ENCODE measurements at regions not wholly inside any gene's neighbourhood (a gene's known extent, or its start where the extent isn't known, plus 50 kb on each side); places are given as distances from the start of the nearest gene placed in this dataset.

DNA sequence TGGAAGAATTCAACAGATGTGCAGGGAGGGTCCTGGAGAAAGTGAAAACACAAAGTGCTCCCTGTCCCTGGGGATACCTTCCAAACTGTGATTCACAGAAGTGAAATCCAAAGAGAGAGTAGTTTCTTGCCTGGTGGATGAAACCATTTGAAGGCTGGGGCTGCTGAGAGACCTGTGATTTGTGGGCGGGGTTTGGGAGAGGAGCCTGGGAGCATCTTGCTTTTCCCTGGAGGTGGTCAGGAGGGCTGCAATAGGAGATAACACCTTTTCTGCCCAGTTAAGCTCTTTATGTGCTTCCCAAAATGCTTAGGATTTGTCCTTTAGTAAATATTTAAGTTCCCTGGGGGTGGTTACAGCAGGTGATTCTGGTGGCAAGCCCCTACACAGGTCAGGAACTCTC, 105.3 kb upstream of the TPK1 start (continued):
- TF ChIP-seq, protein P1, sequence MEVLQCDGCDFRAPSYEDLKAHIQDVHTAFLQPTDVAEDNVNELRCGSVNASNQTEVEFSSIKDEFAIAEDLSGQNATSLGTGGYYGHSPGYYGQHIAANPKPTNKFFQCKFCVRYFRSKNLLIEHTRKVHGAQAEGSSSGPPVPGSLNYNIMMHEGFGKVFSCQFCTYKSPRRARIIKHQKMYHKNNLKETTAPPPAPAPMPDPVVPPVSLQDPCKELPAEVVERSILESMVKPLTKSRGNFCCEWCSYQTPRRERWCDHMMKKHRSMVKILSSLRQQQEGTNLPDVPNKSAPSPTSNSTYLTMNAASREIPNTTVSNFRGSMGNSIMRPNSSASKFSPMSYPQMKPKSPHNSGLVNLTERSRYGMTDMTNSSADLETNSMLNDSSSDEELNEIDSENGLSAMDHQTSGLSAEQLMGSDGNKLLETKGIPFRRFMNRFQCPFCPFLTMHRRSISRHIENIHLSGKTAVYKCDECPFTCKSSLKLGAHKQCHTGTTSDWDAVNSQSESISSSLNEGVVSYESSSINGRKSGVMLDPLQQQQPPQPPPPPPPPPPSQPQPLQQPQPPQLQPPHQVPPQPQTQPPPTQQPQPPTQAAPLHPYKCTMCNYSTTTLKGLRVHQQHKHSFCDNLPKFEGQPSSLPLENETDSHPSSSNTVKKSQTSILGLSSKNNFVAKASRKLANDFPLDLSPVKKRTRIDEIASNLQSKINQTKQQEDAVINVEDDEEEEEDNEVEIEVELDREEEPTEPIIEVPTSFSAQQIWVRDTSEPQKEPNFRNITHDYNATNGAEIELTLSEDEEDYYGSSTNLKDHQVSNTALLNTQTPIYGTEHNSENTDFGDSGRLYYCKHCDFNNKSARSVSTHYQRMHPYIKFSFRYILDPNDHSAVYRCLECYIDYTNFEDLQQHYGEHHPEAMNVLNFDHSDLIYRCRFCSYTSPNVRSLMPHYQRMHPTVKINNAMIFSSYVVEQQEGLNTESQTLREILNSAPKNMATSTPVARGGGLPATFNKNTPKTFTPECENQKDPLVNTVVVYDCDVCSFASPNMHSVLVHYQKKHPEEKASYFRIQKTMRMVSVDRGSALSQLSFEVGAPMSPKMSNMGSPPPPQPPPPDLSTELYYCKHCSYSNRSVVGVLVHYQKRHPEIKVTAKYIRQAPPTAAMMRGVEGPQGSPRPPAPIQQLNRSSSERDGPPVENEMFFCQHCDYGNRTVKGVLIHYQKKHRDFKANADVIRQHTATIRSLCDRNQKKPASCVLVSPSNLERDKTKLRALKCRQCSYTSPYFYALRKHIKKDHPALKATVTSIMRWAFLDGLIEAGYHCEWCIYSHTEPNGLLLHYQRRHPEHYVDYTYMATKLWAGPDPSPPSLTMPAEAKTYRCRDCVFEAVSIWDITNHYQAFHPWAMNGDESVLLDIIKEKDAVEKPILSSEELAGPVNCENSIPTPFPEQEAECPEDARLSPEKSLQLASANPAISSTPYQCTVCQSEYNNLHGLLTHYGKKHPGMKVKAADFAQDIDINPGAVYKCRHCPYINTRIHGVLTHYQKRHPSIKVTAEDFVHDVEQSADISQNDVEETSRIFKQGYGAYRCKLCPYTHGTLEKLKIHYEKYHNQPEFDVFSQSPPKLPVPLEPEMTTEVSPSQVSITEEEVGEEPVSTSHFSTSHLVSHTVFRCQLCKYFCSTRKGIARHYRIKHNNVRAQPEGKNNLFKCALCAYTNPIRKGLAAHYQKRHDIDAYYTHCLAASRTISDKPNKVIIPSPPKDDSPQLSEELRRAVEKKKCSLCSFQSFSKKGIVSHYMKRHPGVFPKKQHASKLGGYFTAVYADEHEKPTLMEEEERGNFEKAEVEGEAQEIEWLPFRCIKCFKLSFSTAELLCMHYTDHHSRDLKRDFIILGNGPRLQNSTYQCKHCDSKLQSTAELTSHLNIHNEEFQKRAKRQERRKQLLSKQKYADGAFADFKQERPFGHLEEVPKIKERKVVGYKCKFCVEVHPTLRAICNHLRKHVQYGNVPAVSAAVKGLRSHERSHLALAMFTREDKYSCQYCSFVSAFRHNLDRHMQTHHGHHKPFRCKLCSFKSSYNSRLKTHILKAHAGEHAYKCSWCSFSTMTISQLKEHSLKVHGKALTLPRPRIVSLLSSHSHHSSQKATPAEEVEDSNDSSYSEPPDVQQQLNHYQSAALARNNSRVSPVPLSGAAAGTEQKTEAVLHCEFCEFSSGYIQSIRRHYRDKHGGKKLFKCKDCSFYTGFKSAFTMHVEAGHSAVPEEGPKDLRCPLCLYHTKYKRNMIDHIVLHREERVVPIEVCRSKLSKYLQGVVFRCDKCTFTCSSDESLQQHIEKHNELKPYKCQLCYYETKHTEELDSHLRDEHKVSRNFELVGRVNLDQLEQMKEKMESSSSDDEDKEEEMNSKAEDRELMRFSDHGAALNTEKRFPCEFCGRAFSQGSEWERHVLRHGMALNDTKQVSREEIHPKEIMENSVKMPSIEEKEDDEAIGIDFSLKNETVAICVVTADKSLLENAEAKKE (CRISPR knock-in tag; IDR thresholded peaks at IDR 0.05), result no peak
- TF ChIP-seq EZH2 (IDR thresholded peaks at IDR 0.05; ENCODE audit: low read depth, unreplicated experiment) (no peak), NANOG (IDR thresholded peaks at IDR 0.05; ENCODE audit: borderline replicate concordance) (no peak), STAT1 (IDR thresholded peaks at IDR 0.05; ENCODE audit: unreplicated experiment) (no peak), EZH2phosphoT487 (IDR thresholded peaks at IDR 0.05; ENCODE audit: unreplicated experiment) (no peak), ZNF331 (CRISPR knock-in tag; IDR thresholded peaks at IDR 0.05; ENCODE audit: low read depth) (no peak)

DNA sequence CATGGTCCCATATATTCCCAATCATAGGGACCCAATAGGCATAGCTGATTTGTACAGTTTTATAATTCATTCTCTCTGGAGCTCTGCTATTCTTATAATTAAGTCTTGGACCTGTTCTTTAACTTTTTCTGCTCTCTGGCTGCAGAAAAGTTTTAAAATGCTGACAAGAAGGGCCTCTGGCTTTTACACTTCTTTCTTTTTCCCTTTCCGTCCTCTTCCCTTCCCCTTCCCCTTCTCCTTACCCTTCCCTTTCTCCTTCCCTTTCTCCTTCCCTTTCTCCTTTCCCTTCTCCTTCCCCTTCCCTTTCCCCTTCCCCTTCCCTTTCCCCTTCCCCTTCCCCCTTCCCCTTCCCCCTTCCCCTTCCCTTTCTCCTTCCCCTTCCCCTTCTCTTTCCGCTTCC, 101.3 kb upstream of the TPK1 start:
- no peaks in the 10 kb centered on the region for H3K27me3 ChIP-seq (ENCODE audit: insufficient read depth)
- TF ChIP-seq, protein P2, sequence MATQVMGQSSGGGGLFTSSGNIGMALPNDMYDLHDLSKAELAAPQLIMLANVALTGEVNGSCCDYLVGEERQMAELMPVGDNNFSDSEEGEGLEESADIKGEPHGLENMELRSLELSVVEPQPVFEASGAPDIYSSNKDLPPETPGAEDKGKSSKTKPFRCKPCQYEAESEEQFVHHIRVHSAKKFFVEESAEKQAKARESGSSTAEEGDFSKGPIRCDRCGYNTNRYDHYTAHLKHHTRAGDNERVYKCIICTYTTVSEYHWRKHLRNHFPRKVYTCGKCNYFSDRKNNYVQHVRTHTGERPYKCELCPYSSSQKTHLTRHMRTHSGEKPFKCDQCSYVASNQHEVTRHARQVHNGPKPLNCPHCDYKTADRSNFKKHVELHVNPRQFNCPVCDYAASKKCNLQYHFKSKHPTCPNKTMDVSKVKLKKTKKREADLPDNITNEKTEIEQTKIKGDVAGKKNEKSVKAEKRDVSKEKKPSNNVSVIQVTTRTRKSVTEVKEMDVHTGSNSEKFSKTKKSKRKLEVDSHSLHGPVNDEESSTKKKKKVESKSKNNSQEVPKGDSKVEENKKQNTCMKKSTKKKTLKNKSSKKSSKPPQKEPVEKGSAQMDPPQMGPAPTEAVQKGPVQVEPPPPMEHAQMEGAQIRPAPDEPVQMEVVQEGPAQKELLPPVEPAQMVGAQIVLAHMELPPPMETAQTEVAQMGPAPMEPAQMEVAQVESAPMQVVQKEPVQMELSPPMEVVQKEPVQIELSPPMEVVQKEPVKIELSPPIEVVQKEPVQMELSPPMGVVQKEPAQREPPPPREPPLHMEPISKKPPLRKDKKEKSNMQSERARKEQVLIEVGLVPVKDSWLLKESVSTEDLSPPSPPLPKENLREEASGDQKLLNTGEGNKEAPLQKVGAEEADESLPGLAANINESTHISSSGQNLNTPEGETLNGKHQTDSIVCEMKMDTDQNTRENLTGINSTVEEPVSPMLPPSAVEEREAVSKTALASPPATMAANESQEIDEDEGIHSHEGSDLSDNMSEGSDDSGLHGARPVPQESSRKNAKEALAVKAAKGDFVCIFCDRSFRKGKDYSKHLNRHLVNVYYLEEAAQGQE (IDR thresholded peaks at IDR 0.05; ENCODE audit: unreplicated experiment), result no peak
- no peak for TF ChIP-seq ZNF114 (CRISPR knock-in tag; IDR thresholded peaks at IDR 0.05)
- TF ChIP-seq, protein P3, sequence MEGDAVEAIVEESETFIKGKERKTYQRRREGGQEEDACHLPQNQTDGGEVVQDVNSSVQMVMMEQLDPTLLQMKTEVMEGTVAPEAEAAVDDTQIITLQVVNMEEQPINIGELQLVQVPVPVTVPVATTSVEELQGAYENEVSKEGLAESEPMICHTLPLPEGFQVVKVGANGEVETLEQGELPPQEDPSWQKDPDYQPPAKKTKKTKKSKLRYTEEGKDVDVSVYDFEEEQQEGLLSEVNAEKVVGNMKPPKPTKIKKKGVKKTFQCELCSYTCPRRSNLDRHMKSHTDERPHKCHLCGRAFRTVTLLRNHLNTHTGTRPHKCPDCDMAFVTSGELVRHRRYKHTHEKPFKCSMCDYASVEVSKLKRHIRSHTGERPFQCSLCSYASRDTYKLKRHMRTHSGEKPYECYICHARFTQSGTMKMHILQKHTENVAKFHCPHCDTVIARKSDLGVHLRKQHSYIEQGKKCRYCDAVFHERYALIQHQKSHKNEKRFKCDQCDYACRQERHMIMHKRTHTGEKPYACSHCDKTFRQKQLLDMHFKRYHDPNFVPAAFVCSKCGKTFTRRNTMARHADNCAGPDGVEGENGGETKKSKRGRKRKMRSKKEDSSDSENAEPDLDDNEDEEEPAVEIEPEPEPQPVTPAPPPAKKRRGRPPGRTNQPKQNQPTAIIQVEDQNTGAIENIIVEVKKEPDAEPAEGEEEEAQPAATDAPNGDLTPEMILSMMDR (conservative IDR thresholded peaks at IDR 0.05; ENCODE audit: low read depth in 2 of 2), result no peak
- no peak for TF ChIP-seq POLR2AphosphoS5 (IDR thresholded peaks at IDR 0.05; ENCODE audit: low read depth)
- no peaks in the 10 kb centered on the region for H3F3A ChIP-seq (replicated peaks; ENCODE audit: low read depth)
- Mint-ChIP-seq H3K27me3 (ENCODE audit: insufficient read depth, low read depth, poor library complexity) (no peaks in the 10 kb centered on the region), H3K27ac (no peak overlapping the region), H3K9me3 (no peaks in the 10 kb centered on the region), H3K4me1 (no peaks in the 10 kb centered on the region), H3K36me3 (ENCODE audit: low read depth) (no peaks in the 10 kb centered on the region), H3K4me3 (no peak overlapping the region)
- H3K4me3 ChIP-seq, result no peak overlapping the region
- no peaks in the 10 kb centered on the region for H3K79me2 ChIP-seq (replicated peaks; ENCODE audit: insufficient read depth)
- H4K20me1 ChIP-seq (replicated peaks; ENCODE audit: insufficient read depth), result no peaks in the 10 kb centered on the region
- no peak overlapping the region for H2AFZ ChIP-seq
- no peaks in the 10 kb centered on the region for H3K4me1 ChIP-seq (ENCODE audit: insufficient read depth)
- H3K9me2 ChIP-seq (ENCODE audit: insufficient read depth), result no peaks in the 10 kb centered on the region
- ATAC-seq (no peak), DNase-seq (ENCODE audit: low spot score) (no peak)
- no peaks in the 10 kb centered on the region for H3K36me3 ChIP-seq (ENCODE audit: insufficient read depth)
- no peak overlapping the region for H3K27ac ChIP-seq (ENCODE audit: low read depth)
- no peak overlapping the region for H3K4me2 ChIP-seq

All from GM23338 (cell line).